RWPE2 (cell line): ENCODE measurements at regions not wholly inside any gene's neighbourhood (a gene's known extent, or its start where the extent isn't known, plus 50 kb on each side); places are given as distances from the start of the nearest gene placed in this dataset.

Experiments used
- ATAC-seq: fragments of 200-7000 bp; cut with Tn5 transposase; 3 replicates; pipeline ENCODE4 v1.9.1; 2021; ENCODE audit warnings: low read depth
- DNase-seq: peaks from one replicate; pipeline ENCODE4 v3.0.0-alpha.2; 2020; ENCODE audit warnings: low spot score
- H3K27ac ChIP-seq: fragments of 450-650 bp; 2 replicates; pipeline ENCODE4 v1.5.1; 2017; ENCODE audit warnings: mild to moderate bottlenecking; ENCODE audit not compliant: poor library complexity, severe bottlenecking
- H3K27me3 ChIP-seq: fragments of 250-450 bp; sonication (Bioruptor Pico); 2 replicates; pipeline ENCODE4 v1.5.1; 2021; ENCODE audit warnings: mild to moderate bottlenecking, moderate library complexity; ENCODE audit not compliant: insufficient read depth, poor library complexity, severe bottlenecking
- H3K36me3 ChIP-seq: fragments of 250-450 bp; sonication (Bioruptor Pico); 2 replicates; pipeline ENCODE4 v1.5.1; 2020; ENCODE audit warnings: low read depth, mild to moderate bottlenecking, moderate library complexity
- H3K4me1 ChIP-seq: fragments of 250-450 bp; sonication (Bioruptor Pico); 2 replicates; pipeline ENCODE4 v1.5.1; 2021; ENCODE audit warnings: mild to moderate bottlenecking, moderate library complexity; ENCODE audit not compliant: insufficient read depth, poor library complexity, severe bottlenecking
- H3K4me3 ChIP-seq: fragments of 250-450 bp; sonication (Bioruptor Pico); 2 replicates; pipeline ENCODE4 v1.5.1; 2021; ENCODE audit warnings: mild to moderate bottlenecking, moderate library complexity; ENCODE audit not compliant: severe bottlenecking
- H3K9me3 ChIP-seq: fragments of 250-450 bp; sonication (Bioruptor Pico); 2 replicates; pipeline ENCODE4 v1.5.1; 2021; ENCODE audit warnings: mild to moderate bottlenecking, moderate library complexity; ENCODE audit not compliant: severe bottlenecking
- CTCF ChIP-seq: fragments of 450-650 bp; IDR thresholded peaks from one replicate; pipeline ENCODE4 v1.5.1; 2017; ENCODE audit warnings: mild to moderate bottlenecking, moderate library complexity; ENCODE audit not compliant: poor library complexity, severe bottlenecking

- no peak for TF ChIP-seq CTCF
- no peak overlapping the region for H3K4me3 ChIP-seq
- no peak overlapping the region for H3K27ac ChIP-seq
- no peaks in the 10 kb centered on the region for H3K9me3 ChIP-seq
- no peak for ATAC-seq
- no peaks in the 10 kb centered on the region for H3K36me3 ChIP-seq
- H3K27me3 ChIP-seq, result no peaks in the 10 kb centered on the region
- H3K4me1 ChIP-seq, result no peaks in the 10 kb centered on the region
- no peak for DNase-seq
Observed at GRCh38 chr10:65197935-65198334, 1676.7 kb downstream of the REEP3 start.

DNA sequence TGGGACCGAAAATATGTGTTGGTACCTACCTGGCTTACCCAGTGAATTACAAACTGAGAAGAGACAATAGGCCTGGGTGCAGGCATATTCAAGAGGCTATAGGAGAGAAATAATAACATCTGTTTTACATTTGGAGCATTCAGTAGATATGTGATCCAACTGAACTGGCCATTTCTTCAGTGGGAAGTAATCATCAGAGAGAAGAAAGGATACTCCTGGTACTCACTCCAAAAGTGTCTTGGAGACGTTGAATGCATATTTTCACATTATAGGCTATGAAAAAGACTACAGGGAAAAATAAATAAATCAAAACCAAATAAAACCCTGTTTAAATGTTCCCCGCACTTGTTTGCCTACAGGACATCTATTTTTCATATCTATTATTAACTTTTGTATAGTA lies 1680.3 kb downstream of the REEP3 start:
- no peak for TF ChIP-seq CTCF
- Histone ChIP-seq H3K27me3 (no peaks in the 10 kb centered on the region), H3K9me3 (no peaks in the 10 kb centered on the region), H3K36me3 (no peaks in the 10 kb centered on the region), H3K27ac (no peak overlapping the region), H3K4me1 (no peaks in the 10 kb centered on the region), H3K4me3 (no peak overlapping the region)
- ATAC-seq (no peak), DNase-seq (no peak)

GRCh38 chr10:65204999-65205398 lies 1683.8 kb downstream of the REEP3 start:
- Histone ChIP-seq H3K4me1 (no peaks in the 10 kb centered on the region), H3K27ac (no peak overlapping the region), H3K9me3 (no peaks in the 10 kb centered on the region), H3K27me3 (peaks cover 5% of the 10 kb centered on the region), H3K4me3 (no peak overlapping the region), H3K36me3 (no peaks in the 10 kb centered on the region)
- ATAC-seq (no peak), DNase-seq (no peak)
- no peak for TF ChIP-seq CTCF

GRCh38 chr10:65213170-65213569 lies 1692.0 kb downstream of the REEP3 start:
- Histone ChIP-seq H3K4me1 (no peaks in the 10 kb centered on the region), H3K36me3 (no peaks in the 10 kb centered on the region), H3K4me3 (no peak overlapping the region), H3K27ac (no peak overlapping the region), H3K9me3 (no peaks in the 10 kb centered on the region), H3K27me3 (no peaks in the 10 kb centered on the region)
- no peak for DNase-seq
- no peak for TF ChIP-seq CTCF
- no peak for ATAC-seq

DNA sequence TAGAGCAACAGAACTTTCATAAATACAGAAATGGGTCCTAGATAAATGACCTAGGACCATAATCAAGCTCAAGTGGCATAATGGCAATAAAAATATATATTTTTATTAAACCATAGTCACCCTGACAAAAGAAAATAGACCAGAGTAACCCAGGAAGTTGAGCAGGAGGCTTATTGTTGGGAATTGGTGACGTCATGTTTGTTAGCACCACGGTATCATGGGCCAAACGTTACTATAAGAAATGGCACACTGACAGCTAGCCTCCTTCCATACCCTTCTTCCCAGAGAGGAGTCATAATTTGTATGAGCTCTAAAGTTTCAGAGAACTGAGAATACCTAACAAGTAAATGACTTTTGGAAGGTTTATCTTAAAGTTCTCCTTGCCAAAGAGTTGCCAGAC lies 1698.2 kb downstream of the REEP3 start:
- no peak overlapping the region for H3K27ac ChIP-seq
- no peaks in the 10 kb centered on the region for H3K4me1 ChIP-seq
- no peaks in the 10 kb centered on the region for H3K36me3 ChIP-seq
- H3K4me3 ChIP-seq, result no peak overlapping the region
- no peak for DNase-seq
- no peak for TF ChIP-seq CTCF
- no peaks in the 10 kb centered on the region for H3K27me3 ChIP-seq
- no peaks in the 10 kb centered on the region for H3K9me3 ChIP-seq
- ATAC-seq, result no peak
